ENCODE measurements at regions not wholly inside any gene's neighbourhood (a gene's known extent, or its start where the extent isn't known, plus 50 kb on each side); places are given as distances from the start of the nearest gene placed in this dataset.
"Not testable (repeated sequence)": the region's sequence is repeated elsewhere in the genome, so short reads cannot be mapped to it uniquely, and the experiment has no call there.

DNA sequence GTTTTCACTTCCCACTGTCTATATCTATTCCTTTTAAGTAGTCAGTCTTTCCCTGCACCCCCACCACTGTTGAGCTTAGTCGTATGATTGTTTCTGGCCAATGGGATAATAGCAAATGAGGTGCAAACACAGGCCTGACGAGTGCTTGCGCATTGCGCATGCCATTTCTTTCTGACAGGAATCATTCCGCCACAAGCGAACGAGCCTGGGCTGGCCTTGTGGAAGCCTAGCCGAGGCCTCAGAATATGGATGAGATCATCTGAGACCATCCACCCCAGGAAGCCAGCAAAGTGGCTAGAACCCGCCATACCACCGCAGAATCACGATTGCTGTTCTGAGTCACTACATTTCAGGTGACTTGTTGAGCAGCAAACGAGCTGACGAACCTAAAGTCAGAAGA, 52.2 kb upstream of the PRL start:
- no peak for DNase-seq

- DNase-seq, result no peak
Measured at GRCh38 chr6:22349528-22349927, 52.7 kb upstream of the PRL start.

DNA sequence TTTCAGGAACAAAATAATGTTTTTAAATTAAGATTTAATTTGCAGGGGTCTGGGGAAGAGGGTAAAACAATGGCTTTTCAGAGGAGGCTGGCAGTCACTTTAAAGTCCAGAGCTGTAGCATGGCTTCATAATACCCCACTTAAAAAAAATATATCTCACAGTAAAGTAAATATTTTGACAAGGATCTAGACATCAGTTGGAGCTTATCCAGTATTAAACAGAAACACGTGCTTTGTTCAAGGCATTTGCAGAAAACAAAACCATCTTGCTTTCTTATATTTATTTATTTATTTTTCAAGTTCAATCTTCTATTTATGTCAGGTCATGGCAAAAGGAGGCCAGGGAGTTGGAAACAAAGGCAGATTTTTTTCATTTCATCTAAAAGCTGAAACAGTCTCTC, 53.3 kb upstream of the PRL start:
- no peak for DNase-seq

GRCh38 chr6:22353101-22353500, 56.3 kb upstream of the PRL start:
- DNase-seq, result no peak

DNA sequence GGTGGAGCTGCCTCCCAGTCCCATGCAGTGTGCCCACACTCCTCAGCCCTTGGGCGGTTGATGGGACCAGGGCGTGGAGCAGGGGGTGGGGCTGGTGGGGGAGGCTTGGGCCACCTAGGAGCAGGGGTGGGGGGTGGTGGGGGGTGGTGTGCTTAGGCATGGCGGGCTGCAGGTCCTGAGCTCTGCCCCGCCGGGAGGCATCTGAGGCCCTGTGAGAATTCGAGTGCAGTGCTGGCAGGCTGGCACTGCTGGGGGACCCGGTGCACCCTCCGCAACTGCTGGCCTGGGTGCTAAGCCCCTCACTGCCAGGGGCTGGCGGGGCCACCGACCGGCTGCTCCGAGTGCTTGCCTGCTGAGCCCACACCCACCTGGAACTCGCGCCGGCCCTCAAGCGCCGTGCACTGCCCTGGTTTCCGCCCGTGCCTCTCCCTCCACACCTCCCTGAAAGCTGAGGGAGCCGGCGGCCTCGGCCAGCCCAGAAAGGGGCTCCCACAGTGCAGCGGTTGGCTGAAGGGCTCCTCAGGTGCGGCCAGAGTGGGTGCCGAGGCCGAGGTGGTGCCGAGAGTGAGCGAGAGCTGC, 59.6 kb upstream of the PRL start:
- DNase-seq, result no peak

DNA sequence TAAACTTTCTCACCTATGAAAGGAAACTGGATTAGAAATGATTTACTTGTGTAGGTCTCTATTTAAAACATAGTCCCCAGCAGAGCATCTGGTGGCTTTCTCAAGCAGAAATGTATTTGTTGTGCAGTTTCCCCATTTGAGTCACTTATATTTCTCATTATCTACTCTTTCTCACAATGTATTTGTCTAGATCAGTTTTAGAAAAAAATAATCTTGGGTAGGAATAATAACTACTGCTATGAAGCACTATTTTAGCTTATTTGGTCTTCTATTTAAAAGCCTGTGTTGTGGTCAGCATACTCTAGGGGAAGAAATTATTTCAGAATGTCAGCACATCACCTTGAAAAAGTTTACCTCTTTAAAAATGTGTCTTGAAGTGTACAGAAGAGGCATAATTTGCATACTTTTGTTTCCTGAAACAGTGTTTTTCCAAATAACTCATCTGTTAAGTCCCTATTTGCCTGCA, 60.9 kb upstream of the PRL start:
- DNase-seq, result no peak

- DNase-seq, result no peak
Measured at GRCh38 chr6:22361576-22361975, 64.7 kb upstream of the PRL start.

DNA sequence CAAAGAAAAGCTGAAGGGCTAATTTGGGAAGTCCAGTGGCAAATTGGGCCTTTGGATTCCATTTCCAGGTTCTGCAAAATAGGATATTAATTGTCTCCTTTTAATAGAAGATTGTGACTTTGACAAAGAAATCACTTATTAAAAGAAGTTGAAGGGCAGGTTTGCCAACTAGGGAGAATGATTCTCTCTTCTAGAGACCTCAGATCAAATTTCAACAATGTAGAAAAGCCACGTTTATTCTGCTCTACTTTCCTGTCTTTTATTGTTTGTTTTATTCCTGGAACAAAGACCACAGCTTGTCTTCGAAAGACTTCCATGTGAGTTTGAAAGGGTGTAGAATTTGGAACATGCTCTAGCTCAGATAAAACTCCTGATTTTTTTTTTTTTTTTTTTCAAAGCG, 65.5 kb upstream of the PRL start:
- DNase-seq, result no peak

DNA sequence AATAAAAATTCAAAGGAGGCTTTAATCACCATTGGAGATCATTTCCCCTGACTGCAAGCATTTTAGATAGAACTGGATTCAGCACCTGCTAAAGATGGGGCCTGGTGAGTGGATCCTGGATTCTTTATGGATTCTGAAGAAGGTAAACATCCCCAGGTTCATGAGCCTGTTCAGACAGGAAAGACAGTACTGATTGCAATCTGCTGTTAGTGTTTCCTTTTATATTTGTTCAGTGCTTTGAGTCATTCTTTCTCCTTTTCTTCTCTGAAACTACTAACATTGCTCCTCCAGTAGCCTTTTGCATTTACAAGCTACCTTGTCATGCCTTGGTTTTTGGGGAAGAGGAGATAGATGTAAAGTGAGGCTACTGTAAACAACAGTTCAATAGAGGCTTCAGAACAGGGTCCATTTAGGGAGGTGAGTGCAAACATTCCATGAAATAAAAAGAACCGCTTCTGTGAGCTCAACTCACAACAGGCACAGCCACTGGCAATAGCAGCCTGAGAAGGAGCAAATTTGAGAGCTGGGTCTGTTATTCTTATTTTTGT, 66.4 kb upstream of the PRL start:
- peak; percentile 17 to 40 for DNase-seq

DNA sequence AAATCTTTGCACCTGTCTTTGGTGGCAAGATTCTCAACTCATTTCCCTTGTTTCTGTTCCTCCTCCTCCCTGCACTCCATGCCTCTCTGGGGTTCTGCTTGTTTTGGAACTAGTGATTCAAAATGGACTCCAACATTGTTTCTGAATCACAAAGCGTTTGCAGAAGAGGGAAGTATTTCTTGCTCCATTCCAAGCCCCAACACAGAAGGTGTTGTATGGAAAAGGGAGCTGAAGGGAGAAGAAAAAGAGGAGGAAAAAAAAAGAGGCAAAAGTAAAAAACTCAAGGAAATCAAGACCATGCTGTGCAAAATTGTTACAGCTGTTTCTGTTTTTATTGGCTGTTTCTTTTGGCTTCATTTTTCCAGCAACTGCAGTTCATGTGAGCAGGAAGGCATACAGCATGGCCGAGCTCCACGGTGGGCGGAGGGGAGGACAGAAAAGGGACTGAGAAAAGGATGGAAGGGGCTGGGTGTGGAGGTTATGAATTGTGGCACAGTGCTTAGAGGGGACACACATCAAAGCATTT, 66.9 kb upstream of the PRL start:
- no peak for DNase-seq

DNA sequence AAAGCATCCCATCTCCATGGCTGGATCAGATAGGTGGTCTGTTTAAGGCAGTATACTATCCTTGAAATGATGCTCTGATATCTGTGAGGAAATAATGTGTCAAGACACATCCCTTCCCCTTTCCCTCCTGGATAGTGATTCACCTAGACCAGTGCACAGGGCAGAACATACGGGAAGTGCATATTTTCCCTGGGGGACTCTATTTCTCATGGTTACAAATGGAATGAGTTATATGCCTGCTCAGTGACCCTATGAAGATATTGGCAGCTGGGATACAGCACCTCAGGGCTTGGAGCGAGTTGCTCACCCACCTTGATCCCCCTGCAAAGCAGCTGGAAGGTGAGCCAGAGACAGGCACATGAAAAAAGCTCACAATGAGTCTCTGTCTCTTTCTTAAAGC, 67.5 kb upstream of the PRL start:
- no peak for DNase-seq

DNA sequence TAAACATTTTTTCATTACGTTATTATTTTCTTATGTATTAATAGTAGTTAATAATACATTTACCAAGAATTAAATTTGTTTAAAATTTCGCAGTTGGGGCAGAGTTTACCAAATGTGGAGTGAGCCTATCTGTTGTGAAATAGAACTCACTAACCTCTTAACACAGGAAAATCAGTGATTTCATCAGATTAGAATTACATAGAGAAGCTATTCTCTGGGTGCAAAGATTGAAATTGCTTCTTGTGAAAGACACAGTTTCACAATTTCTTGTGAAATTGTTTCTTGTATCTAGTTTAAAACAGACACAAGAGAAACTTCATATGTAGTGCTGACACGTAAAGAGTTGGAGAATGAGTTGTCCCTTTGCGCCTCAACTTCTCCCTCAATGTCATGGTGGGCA, 69.4 kb upstream of the PRL start:
- no peak for DNase-seq

GRCh38 chr6:22367346-22367745, 70.5 kb upstream of the PRL start:
- no peak for DNase-seq

DNA sequence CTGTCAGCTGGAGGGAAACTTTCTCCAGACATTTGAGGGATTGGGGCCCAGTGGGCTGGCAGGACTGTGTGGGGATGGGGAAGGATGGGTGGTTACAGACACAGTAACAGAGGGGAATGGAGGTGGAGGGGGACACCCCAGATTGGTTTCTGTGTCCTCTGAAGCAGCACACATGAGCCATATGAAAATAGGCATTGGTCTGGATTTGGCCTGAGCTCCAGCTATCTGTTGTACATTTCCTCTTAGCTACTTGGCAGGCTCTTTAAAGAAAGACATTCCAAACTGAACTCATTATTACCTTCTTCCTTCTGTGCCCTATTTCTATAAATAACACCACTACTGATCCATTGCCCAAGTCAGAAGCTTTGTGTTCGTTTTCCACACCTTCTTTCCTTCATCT, 72.0 kb upstream of the PRL start:
- no peak for DNase-seq

- no peak for DNase-seq
Measured at GRCh38 chr6:22372922-22373321, 76.1 kb upstream of the PRL start.

- DNase-seq, result not testable (repeated sequence)
Measured at GRCh38 chr6:22374950-22375349, 78.1 kb upstream of the PRL start.

DNA sequence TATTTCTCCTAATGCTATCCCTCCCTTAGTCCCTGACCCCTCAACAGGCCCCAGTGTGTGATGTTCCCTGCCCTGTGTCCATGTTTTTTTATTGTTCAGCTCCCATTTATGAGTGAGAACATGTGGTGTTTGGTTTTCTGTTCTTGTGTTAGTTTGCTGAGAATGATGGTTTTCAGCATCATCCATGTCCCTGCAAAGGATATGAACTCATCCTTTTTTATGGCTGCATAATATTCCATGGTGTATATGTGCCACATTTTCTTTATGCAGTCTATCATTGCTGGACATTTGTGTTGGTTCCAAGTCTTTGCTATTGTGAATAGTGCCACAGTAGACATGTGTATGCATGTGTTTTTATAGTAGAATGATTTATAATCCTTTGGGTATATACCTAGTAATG, 79.5 kb upstream of the PRL start:
- DNase-seq, result not testable (repeated sequence)

DNA sequence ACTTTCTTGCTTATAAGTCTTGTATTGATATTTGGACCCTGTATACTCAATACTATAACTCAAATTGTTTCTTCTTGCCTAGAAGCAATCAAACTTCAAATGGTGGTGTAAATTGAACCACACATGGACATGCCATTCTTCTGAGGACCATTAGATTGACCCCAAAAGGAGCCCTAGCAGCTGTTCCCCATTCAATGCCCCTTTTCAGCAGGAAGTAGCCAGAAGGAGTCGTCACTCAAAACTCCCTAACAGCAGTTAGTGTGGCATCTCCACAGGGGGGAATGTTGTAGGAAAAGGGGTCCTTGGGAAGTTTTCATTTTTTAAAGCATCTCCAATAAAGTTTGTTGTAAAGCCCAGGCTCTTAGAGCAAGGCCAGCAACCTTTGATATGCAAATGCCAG, 81.7 kb upstream of the PRL start:
- not testable (repeated sequence) for DNase-seq

GRCh38 chr6:22380236-22380635, 83.4 kb upstream of the PRL start:
- no peak for DNase-seq

DNA sequence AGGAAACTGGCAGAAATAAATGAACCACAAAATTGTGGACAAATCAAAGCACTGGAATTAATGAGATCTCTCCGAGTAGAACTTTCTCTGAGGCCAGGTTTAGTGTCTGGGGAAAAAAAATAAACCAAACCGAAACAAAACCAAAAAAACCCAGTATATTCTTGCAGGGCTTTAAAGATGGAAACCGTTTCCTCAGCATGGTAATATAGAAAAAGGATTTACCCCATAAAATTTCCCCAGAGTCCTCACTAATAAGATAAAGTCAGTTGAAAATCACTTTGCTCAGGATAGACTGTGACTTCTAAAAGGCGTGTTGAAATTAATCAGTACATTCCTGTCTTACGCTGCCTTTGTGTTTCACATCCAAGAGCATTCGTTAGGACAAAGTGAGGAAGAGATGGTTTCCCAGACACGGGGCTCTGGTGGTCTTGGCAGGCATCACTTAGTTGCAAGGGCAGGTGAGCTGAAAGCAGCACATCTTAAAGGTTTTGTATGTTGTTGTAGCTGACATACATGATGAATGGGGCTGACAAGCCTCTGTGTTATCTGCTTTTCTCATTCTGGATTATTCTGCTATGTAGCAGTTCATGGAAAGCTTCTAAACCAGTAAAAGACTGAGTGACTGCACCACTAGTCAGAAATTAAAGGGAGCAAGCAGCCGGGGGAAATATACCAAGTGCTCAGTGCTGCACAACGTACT, 85.2 kb upstream of the PRL start:
- no peak for DNase-seq

GRCh38 chr6:22383016-22383415, 86.2 kb upstream of the PRL start:
- no peak for DNase-seq

GRCh38 chr6:22392711-22393110, 95.9 kb upstream of the PRL start:
- DNase-seq, result no peak

- no peak for DNase-seq
Measured at GRCh38 chr6:22394691-22395090, 97.9 kb upstream of the PRL start.

- DNase-seq, result no peak
Measured at GRCh38 chr6:22399693-22400092, 102.9 kb upstream of the PRL start.

GRCh38 chr6:22401206-22401605, 104.4 kb upstream of the PRL start:
- DNase-seq, result no peak
